ENCODE measurements at regions not wholly inside any gene's neighbourhood (a gene's known extent, or its start where the extent isn't known, plus 50 kb on each side); places are given as distances from the start of the nearest gene placed in this dataset.
"Not testable (repeated sequence)": the region's sequence is repeated elsewhere in the genome, so short reads cannot be mapped to it uniquely, and the experiment has no call there.

- no peak for DNase-seq
These were observed 635.0 kb downstream of the REEP3 start for GRCh38 chr10:64156166-64156565.

DNA sequence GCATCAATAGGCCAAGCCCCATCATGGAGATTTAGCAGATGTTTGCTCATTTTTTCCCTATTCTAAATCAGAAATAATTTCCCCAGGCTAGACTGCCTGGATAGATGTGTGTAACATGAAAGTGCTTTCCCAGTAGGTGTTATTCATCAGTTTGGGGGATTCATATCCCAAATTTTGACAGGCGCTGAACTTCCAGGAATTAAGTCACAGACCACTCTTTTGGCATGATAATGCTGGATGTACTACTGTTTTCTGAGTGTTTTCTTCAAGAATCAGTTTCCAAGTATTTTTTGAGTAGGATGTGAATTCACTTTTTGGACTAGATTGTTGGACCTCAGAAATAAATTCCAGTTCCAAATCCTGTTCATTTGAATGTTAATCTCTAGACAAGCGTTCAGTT is 637.4 kb downstream of the REEP3 start:
- DNase-seq: no peak

DNA sequence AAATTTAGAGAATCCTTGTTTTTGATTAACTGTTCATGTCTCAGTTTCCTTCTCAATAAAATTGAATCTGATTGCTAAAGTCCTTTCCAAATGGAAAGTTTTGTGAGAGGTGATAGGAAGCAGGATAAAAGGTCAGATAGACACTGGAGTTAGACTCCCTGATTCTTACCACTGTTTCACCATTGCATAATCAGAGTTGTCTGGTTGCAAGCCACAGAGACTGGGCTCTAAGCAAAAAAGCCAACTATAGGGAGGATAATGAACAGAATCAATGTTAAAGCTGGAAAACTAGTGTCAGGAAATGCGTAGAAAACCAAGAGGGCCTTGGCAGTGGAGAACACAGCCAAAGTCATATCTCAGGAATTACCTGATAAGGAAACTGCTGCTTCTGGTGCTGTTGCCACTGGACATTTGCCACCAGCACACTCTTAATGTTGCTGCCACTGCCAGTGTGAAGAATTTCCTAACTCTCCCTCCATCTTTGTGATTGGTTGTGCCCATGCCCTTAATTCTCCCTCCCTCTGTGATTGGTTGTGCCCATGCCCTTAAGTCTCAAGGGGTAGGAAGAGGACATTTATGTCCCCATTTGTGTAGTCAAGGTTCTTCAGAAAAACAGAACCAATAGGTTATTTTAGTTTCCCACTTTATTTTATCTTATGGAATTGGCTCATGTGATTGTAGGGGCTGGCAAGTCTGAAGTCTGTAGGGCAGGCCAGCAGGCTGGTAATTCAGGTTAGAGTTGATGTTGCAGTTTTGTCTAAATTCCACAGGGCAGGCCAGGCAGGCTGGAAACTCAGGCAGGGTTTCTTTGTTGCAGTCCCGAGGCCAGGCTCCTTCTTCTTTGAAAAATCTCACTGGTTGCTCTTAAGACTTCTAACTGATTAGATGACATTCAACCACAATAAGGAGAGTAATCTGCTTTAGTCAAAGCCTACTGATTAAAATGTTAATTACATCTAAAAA is 639.0 kb downstream of the REEP3 start:
- no peak for DNase-seq

GRCh38 chr10:64170791-64171190 is 649.6 kb downstream of the REEP3 start:
- DNase-seq: no peak

GRCh38 chr10:64173826-64174225 is 652.6 kb downstream of the REEP3 start:
- DNase-seq: no peak

GRCh38 chr10:64174666-64175255 is 653.6 kb downstream of the REEP3 start:
- DNase-seq: no peak

DNA sequence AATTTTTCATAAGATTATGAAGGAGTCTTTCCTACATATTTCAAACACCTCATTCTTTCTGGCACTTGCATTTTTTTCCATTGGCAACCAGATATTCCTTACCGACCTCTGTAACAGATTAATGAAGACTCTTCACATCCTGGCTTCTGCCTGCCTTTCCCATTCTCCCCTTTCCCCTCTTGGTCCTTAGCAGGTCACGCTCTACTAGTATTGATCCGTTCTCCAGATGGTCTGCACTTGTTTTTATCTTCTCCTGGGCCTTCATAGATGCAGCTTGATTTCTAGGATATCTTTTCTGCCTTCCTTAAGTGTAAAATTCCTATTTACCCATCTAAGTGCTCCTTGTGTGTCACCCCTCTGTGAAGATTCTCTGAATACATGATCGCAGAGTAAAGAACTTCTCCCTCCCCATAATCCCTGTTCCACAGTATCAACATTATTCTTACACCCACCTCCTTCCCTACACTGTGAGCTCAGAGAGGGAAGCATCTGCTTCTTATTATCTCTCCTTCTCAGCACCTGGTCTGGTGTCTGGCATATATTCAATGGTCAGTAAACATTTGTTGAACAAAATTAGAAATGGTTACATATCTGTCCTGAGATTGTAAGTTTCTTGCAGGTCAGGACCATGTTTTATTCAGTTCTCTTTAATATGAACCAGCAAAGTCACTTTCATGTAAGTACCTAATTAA is 654.2 kb downstream of the REEP3 start:
- no peak for DNase-seq

GRCh38 chr10:64182671-64183070 is 661.5 kb downstream of the REEP3 start:
- no peak for DNase-seq

- no peak for DNase-seq
These were observed 670.1 kb downstream of the REEP3 start for GRCh38 chr10:64191286-64191685.

DNA sequence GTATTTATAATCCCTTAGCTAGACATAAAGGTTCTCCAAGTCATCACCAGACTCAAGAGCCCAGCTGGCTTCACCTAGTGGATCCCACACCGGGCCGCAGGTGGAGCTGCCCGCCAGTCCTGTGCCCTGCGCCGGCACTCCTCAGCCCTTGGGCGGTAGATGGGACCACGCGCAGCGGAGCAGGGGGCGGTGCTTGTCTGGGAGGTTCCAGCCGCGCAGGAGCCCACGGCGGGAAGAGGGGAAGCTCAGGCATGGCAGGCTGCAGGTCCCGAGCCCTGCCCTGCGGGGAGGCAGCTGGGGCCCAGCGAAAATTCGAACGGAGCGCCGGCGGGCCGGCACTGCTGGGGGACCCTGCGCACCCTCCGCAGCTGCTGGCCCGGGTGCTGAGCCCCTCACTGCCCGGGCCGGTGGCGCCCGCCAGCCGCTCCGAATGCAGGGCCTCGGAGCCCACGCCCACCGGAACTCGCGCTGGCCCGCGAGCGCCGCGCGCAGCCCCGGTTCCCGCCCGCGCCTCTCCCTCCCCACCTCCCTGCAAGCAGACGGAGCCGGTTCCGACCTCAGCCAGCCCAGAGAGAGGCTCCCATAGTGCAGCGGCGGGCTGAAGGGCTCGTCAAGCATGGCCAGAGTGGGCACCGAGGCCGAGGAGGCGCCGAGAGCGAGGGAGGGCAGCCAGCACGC is 675.6 kb downstream of the REEP3 start:
- no peak for DNase-seq

- DNase-seq: no peak
These were observed 680.7 kb downstream of the REEP3 start for GRCh38 chr10:64201936-64202335.

GRCh38 chr10:64204504-64204903 is 683.3 kb downstream of the REEP3 start:
- DNase-seq: not testable (repeated sequence)

DNA sequence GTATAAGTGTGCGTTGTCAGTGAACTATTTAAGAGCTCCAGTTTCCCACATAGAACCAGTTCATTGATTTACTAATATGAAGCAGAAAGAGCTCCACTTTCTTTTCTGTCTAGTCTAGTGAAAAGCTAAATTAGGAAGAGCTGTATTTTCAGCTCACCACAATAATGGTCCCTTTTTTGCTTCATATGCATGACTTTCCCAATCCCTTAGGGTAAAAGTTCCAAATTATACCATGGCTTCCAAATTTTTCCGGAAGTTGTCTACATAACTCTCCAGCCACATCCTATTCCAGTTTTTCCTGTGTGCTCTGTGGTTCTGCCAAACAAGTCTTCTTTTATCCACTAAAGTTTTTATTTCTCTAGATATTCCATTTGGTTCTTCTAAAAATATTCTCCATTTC is 685.2 kb downstream of the REEP3 start:
- no peak for DNase-seq

GRCh38 chr10:64209561-64209960 is 688.4 kb downstream of the REEP3 start:
- no peak for DNase-seq

- DNase-seq: no peak
These were observed 689.0 kb downstream of the REEP3 start for GRCh38 chr10:64210211-64210610.

DNA sequence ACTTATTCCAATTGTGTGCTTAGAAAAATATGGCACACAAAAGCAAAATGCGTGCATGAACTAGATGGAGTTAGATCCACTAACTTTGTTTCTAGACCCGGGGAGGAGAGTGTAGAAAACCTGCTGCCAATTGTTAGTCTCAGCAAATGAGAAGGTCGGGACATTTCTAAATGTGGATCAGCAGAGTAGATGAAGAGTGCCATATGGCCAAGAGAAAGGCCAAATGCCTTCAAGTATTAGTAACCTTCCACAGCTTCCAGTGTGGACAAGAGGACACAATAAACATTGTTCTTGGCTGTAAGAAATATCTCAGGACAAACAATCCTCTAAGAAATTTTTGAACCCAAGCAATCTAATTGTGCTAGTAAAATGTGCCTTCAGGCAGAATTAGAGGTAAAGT is 690.3 kb downstream of the REEP3 start:
- no peak for DNase-seq

GRCh38 chr10:64215088-64215487 is 693.9 kb downstream of the REEP3 start:
- no peak for DNase-seq

GRCh38 chr10:64219271-64220025 is 698.2 kb downstream of the REEP3 start:
- DNase-seq: no peak

DNA sequence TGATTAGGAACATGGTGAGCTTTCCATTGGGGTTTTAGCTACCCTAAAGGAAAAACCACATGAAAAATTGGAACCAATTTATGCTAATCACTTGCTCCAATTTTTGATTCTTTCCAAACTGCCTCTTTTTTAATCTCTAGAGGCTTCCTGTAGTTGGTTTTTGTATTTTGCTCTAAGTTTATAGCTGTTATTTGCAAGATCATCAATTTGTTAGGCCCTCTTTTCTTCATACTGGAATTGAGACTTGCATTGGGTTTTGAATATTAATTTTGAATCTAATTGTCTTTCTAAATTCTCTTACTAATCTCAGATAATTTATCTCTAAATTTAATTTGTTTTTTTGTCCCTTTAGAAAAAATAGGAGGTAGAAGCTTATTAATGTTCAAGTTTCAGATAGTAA is 713.3 kb downstream of the REEP3 start:
- no peak for DNase-seq

DNA sequence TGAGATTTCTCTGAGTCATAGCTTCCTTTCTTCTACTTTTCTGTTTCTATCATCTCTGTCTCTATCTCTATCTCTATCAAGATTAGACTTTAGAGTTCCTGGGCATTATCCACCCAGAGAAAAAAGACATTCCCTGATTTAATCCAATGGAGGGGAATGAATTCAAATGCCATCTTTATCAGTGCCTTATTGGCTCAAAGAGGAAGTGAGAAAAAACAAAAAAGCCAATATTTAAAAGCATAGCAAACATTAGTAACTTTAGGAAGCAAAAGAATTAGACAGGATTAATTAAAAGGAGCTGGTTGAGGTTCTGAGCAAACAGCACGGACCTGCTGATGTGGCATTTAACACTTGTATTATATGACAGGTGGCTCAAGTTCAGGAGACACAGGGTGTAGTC is 736.5 kb downstream of the REEP3 start:
- no peak for DNase-seq

GRCh38 chr10:64261092-64261491 is 739.9 kb downstream of the REEP3 start:
- DNase-seq: no peak

DNA sequence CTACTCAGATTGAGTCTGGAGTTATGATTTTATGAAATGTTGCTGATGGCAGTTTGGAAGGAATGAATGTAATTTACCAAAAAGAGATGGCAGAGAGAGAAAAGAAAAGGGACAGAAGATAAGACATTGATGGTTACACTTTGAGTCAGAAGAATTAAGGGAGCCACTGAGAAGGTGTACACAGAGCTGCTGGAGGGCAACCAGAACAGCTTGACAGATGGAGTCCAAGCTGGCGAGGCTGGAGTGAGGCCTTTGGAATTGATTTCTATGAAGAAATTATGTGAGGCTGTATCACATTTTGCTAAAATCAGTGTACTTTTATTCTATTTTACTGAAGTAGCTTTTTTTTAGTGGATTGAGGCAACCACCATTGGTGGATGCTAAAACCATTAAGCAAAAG is 740.5 kb downstream of the REEP3 start:
- no peak for DNase-seq

- no peak for DNase-seq
These were observed 744.8 kb downstream of the REEP3 start for GRCh38 chr10:64265961-64266360.
